ENCODE measurements at regions not wholly inside any gene's neighbourhood (a gene's known extent, or its start where the extent isn't known, plus 50 kb on each side); places are given as distances from the start of the nearest gene placed in this dataset.
"Not testable (repeated sequence)": the region's sequence is repeated elsewhere in the genome, so short reads cannot be mapped to it uniquely, and the experiment has no call there.

GRCh38 chr18:8970843-8971242 is 131.7 kb upstream of the NDUFV2 start:
- no peak for DNase-seq

- no peak for DNase-seq
These were observed 130.4 kb upstream of the NDUFV2 start for GRCh38 chr18:8972116-8972515.

- DNase-seq, result no peak
These were observed 128.2 kb upstream of the NDUFV2 start for GRCh38 chr18:8974279-8974678.

DNA sequence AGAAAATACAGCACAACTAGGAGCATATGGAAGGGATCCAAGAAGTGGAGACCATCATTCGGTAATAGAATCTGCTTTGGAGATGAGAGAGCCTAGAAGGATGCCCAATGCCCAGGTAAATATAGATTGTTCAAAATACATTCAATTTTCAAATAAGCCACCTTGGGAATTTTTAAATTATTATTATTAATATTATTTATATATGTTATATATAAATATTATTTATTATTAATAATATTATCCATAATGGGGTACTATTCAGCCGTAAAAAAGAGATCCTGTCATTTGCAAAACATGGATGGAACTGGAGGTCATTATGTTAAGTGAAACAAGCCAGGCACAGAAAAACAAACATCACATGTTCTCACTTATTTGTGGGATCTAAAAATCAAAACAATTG is 127.8 kb upstream of the NDUFV2 start:
- DNase-seq, result no peak

- DNase-seq, result no peak
These were observed 126.9 kb upstream of the NDUFV2 start for GRCh38 chr18:8975624-8976023.

DNA sequence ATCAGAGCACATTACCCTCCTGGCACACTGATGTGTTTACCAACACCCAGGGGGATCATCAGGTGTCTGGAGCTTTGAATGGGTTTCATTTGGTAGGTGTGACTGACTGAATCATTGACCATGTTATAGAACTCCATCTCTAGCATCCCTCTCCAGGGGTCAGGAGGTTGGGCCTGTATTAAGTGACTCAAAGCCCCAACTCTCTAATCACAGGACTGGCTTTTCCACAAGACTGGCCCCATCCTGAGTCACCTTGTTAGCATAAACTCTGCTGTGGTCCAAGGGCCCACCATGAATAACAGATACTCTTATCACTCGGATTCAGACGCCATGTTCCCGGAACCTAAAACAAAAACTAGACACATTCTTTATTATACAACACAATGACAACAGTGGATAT is 125.9 kb upstream of the NDUFV2 start:
- no peak for DNase-seq

DNA sequence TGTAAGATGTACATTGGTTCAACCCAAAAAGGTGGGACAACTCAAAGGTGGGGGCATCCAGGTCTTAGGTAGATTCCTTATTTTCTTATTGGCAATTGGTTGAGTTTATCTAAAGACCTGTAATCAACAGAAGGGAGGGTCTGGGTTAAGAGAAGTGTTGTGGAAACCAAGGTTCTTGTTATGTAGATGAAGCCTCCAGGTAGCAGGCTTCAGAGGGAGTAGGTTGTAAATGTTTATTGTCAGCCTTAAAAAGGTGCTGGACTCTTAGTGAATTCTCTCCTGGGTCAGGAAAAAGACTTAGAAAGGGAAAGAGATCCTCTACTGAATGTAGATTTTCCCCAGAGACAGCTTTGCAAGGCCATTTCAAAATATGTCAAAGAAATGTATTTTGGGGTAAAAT is 125.3 kb upstream of the NDUFV2 start:
- no peak for DNase-seq

- DNase-seq, result no peak
These were observed 124.8 kb upstream of the NDUFV2 start for GRCh38 chr18:8977701-8978100.

DNA sequence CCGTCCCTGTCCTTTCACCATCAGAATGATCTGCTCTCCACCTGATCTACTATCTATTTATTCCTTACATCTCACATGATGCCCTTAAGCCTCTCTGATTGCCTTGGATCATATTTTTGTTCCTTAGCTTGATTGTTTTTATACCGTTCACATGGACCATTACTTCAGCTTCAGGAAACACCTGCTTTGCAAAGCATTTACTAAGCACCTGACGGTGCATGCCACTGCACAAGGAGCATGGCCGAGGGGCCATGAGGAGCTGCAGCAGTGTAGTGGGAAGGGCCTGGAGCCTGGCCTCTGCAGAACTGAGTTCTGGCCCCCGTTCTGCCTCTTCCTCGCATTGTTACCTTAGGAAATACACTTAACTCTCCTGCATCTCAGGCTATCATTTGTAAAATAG is 124.1 kb upstream of the NDUFV2 start:
- no peak for DNase-seq

- DNase-seq, result no peak
These were observed 123.1 kb upstream of the NDUFV2 start for GRCh38 chr18:8979258-8979988.

DNA sequence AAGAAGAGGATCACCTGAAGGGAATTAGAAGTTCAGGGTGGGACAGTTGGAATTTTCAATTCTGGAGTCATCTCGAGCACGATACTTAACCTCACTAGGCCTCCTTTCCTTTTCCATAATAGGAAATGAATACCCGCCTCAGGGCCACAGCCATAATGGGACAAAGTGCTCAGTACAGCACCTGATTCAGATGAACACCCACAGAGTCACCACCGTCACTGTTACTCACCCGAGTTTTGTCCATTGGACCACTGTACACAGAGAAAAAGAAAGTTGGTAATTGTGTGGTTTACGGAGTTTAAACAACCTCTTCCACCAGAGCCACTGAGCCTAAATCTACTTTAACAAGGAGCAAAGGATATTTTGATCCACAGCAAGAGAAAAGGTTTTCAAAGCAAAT is 122.0 kb upstream of the NDUFV2 start:
- no peak for DNase-seq

DNA sequence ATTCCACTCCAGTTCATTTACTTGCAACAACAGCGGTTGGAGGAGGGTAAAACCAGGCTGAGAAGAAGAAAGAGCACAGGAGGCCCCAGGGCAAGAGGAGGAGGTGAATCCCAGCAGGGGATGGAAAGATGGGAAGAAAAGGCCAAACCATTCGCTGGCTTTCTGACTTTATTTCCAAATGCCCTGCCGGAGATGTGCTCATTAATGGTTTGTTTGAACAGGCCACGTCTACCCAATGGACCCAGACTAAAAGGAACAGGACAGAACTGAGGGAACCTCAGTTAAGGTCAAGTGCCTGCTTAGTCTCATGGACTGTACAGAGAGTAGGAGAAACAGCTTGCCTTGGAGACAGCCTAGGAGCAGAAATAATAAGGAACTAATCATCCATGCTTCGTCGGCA is 121.6 kb upstream of the NDUFV2 start:
- DNase-seq, result no peak

- peak; percentile 40 for DNase-seq
These were observed 119.9 kb upstream of the NDUFV2 start for GRCh38 chr18:8982416-8983183.

- no peak for DNase-seq
These were observed 119.3 kb upstream of the NDUFV2 start for GRCh38 chr18:8983195-8983594.

DNA sequence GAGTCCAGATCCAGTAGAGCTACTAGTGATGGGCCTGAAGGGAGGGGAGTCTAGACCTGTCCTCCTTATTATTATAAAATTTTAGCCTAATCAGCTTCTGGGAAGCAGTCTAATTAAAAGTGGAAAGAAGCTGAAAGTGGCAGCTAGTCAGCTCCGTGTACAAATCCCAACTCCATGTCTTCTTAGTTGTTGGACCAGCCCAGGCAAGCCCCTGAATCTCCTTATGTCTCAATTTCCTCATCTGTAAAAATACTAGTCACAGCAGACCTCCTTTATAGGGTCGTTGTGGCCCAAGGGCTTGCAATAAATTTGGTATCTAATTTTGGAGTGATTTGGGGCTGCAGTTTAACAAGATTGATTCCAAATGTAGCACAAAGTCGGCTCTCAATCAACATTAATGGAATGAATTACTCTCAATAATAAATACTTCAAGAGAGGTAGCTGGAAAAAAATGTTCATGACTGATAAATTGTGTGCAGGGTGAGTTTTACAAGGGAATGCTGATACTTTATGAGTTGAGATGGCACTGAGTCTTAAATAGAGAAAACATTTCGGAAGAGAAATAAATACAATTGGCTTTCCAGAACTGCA is 118.3 kb upstream of the NDUFV2 start:
- DNase-seq, result no peak

DNA sequence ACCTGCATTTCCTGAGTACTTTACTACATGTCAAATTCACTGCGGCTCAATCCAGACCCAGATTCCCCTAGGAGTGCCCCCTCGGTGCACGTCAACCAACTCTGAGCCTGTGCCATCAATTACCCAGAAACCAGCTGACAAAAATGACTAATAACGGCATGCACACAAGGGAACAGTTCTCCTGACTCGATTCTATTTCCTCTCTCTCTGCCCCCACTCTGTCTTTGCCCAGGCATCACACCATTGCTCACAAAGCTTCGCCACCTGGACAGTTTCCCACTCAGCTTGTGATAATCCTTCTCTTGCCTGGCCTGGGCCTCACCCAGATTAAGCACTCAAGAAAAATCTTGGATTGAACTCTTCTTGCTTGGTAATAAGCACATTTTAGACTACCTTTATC is 115.3 kb upstream of the NDUFV2 start:
- DNase-seq, result no peak

- peak; percentile 17 for DNase-seq
These were observed 114.1 kb upstream of the NDUFV2 start for GRCh38 chr18:8988260-8988871.

DNA sequence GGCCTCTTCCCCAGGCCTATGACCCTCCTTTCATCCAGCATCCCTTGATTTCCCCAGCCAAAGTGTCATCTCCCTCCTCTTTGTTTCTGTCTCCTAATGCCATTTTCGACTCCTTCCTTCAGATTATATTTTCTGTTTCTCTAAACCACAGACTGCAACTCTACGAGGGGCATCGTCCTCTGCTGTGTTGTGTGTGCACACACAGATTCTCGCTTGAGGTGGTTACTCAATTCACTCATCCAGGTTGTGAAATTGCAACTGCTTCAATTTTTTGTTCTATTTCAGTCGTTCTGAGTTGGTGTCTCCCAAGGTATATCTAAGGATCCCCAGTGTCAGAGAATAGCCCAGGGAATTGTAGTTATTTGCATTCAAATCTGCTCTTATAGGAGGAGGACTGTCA is 113.5 kb upstream of the NDUFV2 start:
- DNase-seq, result no peak

- DNase-seq, result no peak
These were observed 112.6 kb upstream of the NDUFV2 start for GRCh38 chr18:8989855-8990254.

GRCh38 chr18:8990276-8991031 is 112.0 kb upstream of the NDUFV2 start:
- no peak for DNase-seq

- no peak for DNase-seq
These were observed 111.3 kb upstream of the NDUFV2 start for GRCh38 chr18:8991155-8991554.

- not testable (repeated sequence) for DNase-seq
These were observed 110.0 kb upstream of the NDUFV2 start for GRCh38 chr18:8992500-8992899.

DNA sequence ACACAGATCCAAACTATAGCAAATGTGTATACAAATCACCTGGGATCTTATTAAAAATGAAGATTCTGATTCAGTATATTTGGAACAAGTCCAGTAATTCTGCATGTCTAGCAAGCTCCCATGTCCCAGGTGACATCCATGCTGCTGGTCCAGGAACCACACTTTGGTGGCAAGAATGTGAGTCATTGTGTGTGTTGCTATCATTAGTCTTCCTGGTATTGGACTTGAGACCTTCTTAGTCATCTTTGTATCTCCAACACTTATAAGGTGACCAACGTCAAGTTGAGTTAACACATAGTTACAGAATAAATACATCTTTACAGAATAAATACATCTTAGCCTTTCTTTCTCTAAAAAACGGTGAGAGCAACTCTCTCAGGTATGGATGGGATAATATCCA is 107.9 kb upstream of the NDUFV2 start:
- DNase-seq, result no peak

All from NCI-H526 treated with DMSO at 0.1 percent for 48 hours (cell line).